ENCODE measurements at regions not wholly inside any gene's neighbourhood (a gene's known extent, or its start where the extent isn't known, plus 50 kb on each side); places are given as distances from the start of the nearest gene placed in this dataset.

GRCh38 chr2:226189061-226189460, 610.6 kb downstream of the IRS1 start:
- H3K27ac ChIP-seq, result no peak overlapping the region
- TF ChIP-seq CTCF (conservative IDR thresholded peaks at IDR 0.05), result no peak

- TF ChIP-seq CTCF (conservative IDR thresholded peaks at IDR 0.05), result no peak
- no peak overlapping the region for H3K27ac ChIP-seq
These were observed 612.0 kb downstream of the IRS1 start for GRCh38 chr2:226187616-226188015.

- no peak for TF ChIP-seq CTCF (conservative IDR thresholded peaks at IDR 0.05)
- no peak overlapping the region for H3K27ac ChIP-seq
These were observed 612.5 kb downstream of the IRS1 start for GRCh38 chr2:226187156-226187555.

- no peak for TF ChIP-seq CTCF (conservative IDR thresholded peaks at IDR 0.05)
- no peak overlapping the region for H3K27ac ChIP-seq
These were observed 613.9 kb downstream of the IRS1 start for GRCh38 chr2:226185616-226186211.

GRCh38 chr2:226184940-226185615, 614.5 kb downstream of the IRS1 start:
- no peak for TF ChIP-seq CTCF (conservative IDR thresholded peaks at IDR 0.05)
- no peak overlapping the region for H3K27ac ChIP-seq

GRCh38 chr2:226184540-226184939, 615.1 kb downstream of the IRS1 start:
- TF ChIP-seq CTCF (conservative IDR thresholded peaks at IDR 0.05), result no peak
- no peak overlapping the region for H3K27ac ChIP-seq

GRCh38 chr2:226183550-226183949, 616.1 kb downstream of the IRS1 start:
- no peak for TF ChIP-seq CTCF (conservative IDR thresholded peaks at IDR 0.05)
- no peak overlapping the region for H3K27ac ChIP-seq

Data from VCaP (cell line).